Retina (tissue), 1 donor: ENCODE measurements at regions not wholly inside any gene's neighbourhood (a gene's known extent, or its start where the extent isn't known, plus 50 kb on each side); places are given as distances from the start of the nearest gene placed in this dataset.
"Not testable (repeated sequence)": the region's sequence is repeated elsewhere in the genome, so short reads cannot be mapped to it uniquely, and the experiment has no call there.

ENCODE experiments used
- DNase-seq: peaks from one replicate; pipeline ENCODE4 v3.0.0-alpha.2; 2016

- no peak for DNase-seq
These were observed 611.2 kb downstream of the PPP4R3C start for GRCh38 chrX:26851981-26852380.

- DNase-seq: no peak
These were observed 614.6 kb downstream of the PPP4R3C start for GRCh38 chrX:26848511-26848910.

GRCh38 chrX:26845056-26845455 lies 618.1 kb downstream of the PPP4R3C start:
- DNase-seq: no peak

- no peak for DNase-seq
These were observed 606.5 kb downstream of the MAGEB5 start for GRCh38 chrX:26822448-26822847.

GRCh38 chrX:26789751-26790150 lies 573.8 kb downstream of the MAGEB5 start:
- DNase-seq: no peak

- no peak for DNase-seq
These were observed 572.5 kb downstream of the MAGEB5 start for GRCh38 chrX:26788402-26788998.

- peak; percentile 27 for DNase-seq
These were observed 567.7 kb downstream of the MAGEB5 start for GRCh38 chrX:26783512-26784225.

- DNase-seq: no peak
These were observed 562.4 kb downstream of the MAGEB5 start for GRCh38 chrX:26778320-26778888.

- DNase-seq: no peak
These were observed 546.3 kb downstream of the MAGEB5 start for GRCh38 chrX:26762253-26762652.

GRCh38 chrX:26755760-26756159 lies 539.8 kb downstream of the MAGEB5 start:
- DNase-seq: not testable (repeated sequence)

- no peak for DNase-seq
These were observed 531.9 kb downstream of the MAGEB5 start for GRCh38 chrX:26747877-26748276.

GRCh38 chrX:26722666-26723428 lies 506.9 kb downstream of the MAGEB5 start:
- DNase-seq: no peak

GRCh38 chrX:26672571-26672970 lies 456.6 kb downstream of the MAGEB5 start:
- no peak for DNase-seq

GRCh38 chrX:26670521-26670920 lies 454.6 kb downstream of the MAGEB5 start:
- no peak for DNase-seq

GRCh38 chrX:26664919-26665318 lies 448.9 kb downstream of the MAGEB5 start:
- DNase-seq: no peak

GRCh38 chrX:26653050-26653449 lies 437.1 kb downstream of the MAGEB5 start:
- DNase-seq: no peak

- no peak for DNase-seq
These were observed 435.8 kb downstream of the MAGEB5 start for GRCh38 chrX:26651755-26652154.

GRCh38 chrX:26649534-26649933 lies 433.6 kb downstream of the MAGEB5 start:
- no peak for DNase-seq

- DNase-seq: no peak
These were observed 415.4 kb downstream of the MAGEB5 start for GRCh38 chrX:26631385-26631784.

- no peak for DNase-seq
These were observed 398.0 kb downstream of the MAGEB5 start for GRCh38 chrX:26613956-26614355.

- no peak for DNase-seq
These were observed 391.0 kb downstream of the MAGEB5 start for GRCh38 chrX:26606971-26607370.

GRCh38 chrX:26597981-26598380 lies 382.0 kb downstream of the MAGEB5 start:
- DNase-seq: no peak

- DNase-seq: no peak
These were observed 374.9 kb downstream of the MAGEB5 start for GRCh38 chrX:26590849-26591248.

GRCh38 chrX:26586570-26586969 lies 370.6 kb downstream of the MAGEB5 start:
- no peak for DNase-seq
